ENCODE measurements at regions not wholly inside any gene's neighbourhood (a gene's known extent, or its start where the extent isn't known, plus 50 kb on each side); places are given as distances from the start of the nearest gene placed in this dataset.

GRCh38 chr2:194621945-194622344, 1035.1 kb upstream of the SLC39A10 start:
- no peak overlapping the region for H3K9ac ChIP-seq (replicated peaks in 1 of 4; ENCODE audit: extremely low read depth in 1 of 4, low read depth in 3 of 4, low read length in 3 of 4)
- TF ChIP-seq BACH1 (IDR thresholded peaks at IDR 0.05; ENCODE audit: low read length): no peak
- no peak for TF ChIP-seq KDM1A (IDR thresholded peaks at IDR 0.05; ENCODE audit: borderline replicate concordance, low read length)
- no peak for TF ChIP-seq POLR2A (IDR thresholded peaks at IDR 0.05; ENCODE audit: control extremely low read depth in 1 of 2, low read depth in 2 of 2, low read length in 2 of 2)
- no peak for TF ChIP-seq SRF (IDR thresholded peaks at IDR 0.05; ENCODE audit: low read depth, low read length)
- TF ChIP-seq USF2 (IDR thresholded peaks at IDR 0.05; ENCODE audit: low read length): no peak
- TF ChIP-seq RAD21 (IDR thresholded peaks at IDR 0.05 in 1 of 2, conservative IDR thresholded peaks at IDR 0.05 in 1 of 2; ENCODE audit: low read depth in 2 of 2, low read length in 2 of 2): no peak
- TF ChIP-seq SP2 (IDR thresholded peaks at IDR 0.05; ENCODE audit: low read length): no peak
- no peak for TF ChIP-seq RBBP5 (IDR thresholded peaks at IDR 0.05; ENCODE audit: borderline replicate concordance, low read depth, low read length)
- TF ChIP-seq EP300 (IDR thresholded peaks at IDR 0.05; ENCODE audit: borderline replicate concordance in 1 of 2, low read depth in 2 of 2, low read length in 2 of 2): no peak
- TF ChIP-seq POLR2AphosphoS5 (IDR thresholded peaks at IDR 0.05; ENCODE audit: low read depth, low read length): no peak
- no peak overlapping the region for H2BK20ac ChIP-seq (ENCODE audit: low read length)
- H2BK12ac ChIP-seq (ENCODE audit: low read depth, low read length): no peak overlapping the region
- POLR2A ChIA-PET (ENCODE audit: partially characterized antibody): no interaction called here
- no peak overlapping the region for H4K5ac ChIP-seq (ENCODE audit: insufficient read length, low read depth, low read length)
- no peaks in the 10 kb centered on the region for H3K79me2 ChIP-seq (ENCODE audit: control insufficient read depth in 1 of 2, insufficient read depth in 2 of 2, low read length in 2 of 2)
- no peak overlapping the region for H3K18ac ChIP-seq (ENCODE audit: extremely low read depth, low read length)
- H4K8ac ChIP-seq (ENCODE audit: extremely low read depth, insufficient read depth, low read length): no peak overlapping the region
- H2BK15ac ChIP-seq (ENCODE audit: low read length): no peak overlapping the region
- H3K4me2 ChIP-seq (ENCODE audit: insufficient read depth in 1 of 2, low read depth in 2 of 2, low read length in 2 of 2): no peak overlapping the region
- no peak overlapping the region for H3K27ac ChIP-seq (ENCODE audit: low read depth, low read length)
- H3K23me2 ChIP-seq (ENCODE audit: low read depth, low read length): no peaks in the 10 kb centered on the region
- WGBS, 2 experiments (ENCODE audit: extremely low coverage in 1 of 2, insufficient coverage in 1 of 2, insufficient read length in 1 of 2, insufficient replicate concordance in 2 of 2, low coverage in 1 of 2, low lambda C conversion rate in 2 of 2, missing lambda C conversion rate in 1 of 2): 91% methylated on average over 6 of the region's 6 CpGs; no CpG with 5 or more reads in 1 of the 2 experiments
- no peak overlapping the region for H3K23ac ChIP-seq (ENCODE audit: insufficient read length)
- peak overlapping the region; percentile 85; the same call in 1 of the 2 replicates for H2AFZ ChIP-seq (ENCODE audit: low read length)
- no peak overlapping the region for H4K91ac ChIP-seq (replicated peaks; ENCODE audit: insufficient read length, low read length)
- H2AK5ac ChIP-seq (ENCODE audit: low read depth, low read length): no peak overlapping the region
- no peak overlapping the region for H2BK5ac ChIP-seq (ENCODE audit: low read depth, low read length)
- H3K27me3 ChIP-seq (replicated peaks in 1 of 4; ENCODE audit: control insufficient read depth in 3 of 4, extremely low read depth in 1 of 4, insufficient read depth in 3 of 4, low read length in 3 of 4): no peaks in the 10 kb centered on the region
- no peaks in the 10 kb centered on the region for H3K79me1 ChIP-seq (ENCODE audit: low read depth, low read length)
- H3K56ac ChIP-seq (replicated peaks; ENCODE audit: insufficient read length, low read depth, low read length): no peak overlapping the region
- no peak for DNase-seq (ENCODE audit: low read depth in 1 of 2, low spot score in 2 of 2)
- H4K20me1 ChIP-seq (replicated peaks in 1 of 2; ENCODE audit: control insufficient read depth in 1 of 2, insufficient read depth in 2 of 2, low read length in 2 of 2): no peaks in the 10 kb centered on the region
- peak; percentile 13 for FAIRE-seq
- no peaks in the 10 kb centered on the region for H3K4me1 ChIP-seq (replicated peaks in 1 of 4; ENCODE audit: control insufficient read depth in 3 of 4, insufficient read depth in 4 of 4, low read length in 3 of 4)
- CTCF ChIA-PET (ENCODE audit: partially characterized antibody): interaction anchor here (0.8 kb wide), 1 partner anchor 1332 kb away, joined by 3 read pairs; no protein-coding TSS in a partner anchor
- no peak overlapping the region for H3K14ac ChIP-seq (ENCODE audit: insufficient read length)
- no peaks in the 10 kb centered on the region for H3K36me3 ChIP-seq (ENCODE audit: control insufficient read depth in 2 of 4, insufficient read depth in 4 of 4, low read length in 3 of 4)
- H3K9me3 ChIP-seq (ENCODE audit: insufficient read depth in 2 of 2, low read depth in 1 of 2, low read length in 1 of 2): no peaks in the 10 kb centered on the region
- H2BK120ac ChIP-seq (replicated peaks; ENCODE audit: low read depth, low read length): no peak overlapping the region
- no peak overlapping the region for H3K4me3 ChIP-seq (ENCODE audit: extremely low read depth in 1 of 4, insufficient read depth in 2 of 4, low read depth in 3 of 4, low read length in 4 of 4)
- no peak overlapping the region for H3K4ac ChIP-seq (replicated peaks; ENCODE audit: insufficient read length, low read depth, low read length)
